ENCODE measurements at regions not wholly inside any gene's neighbourhood (a gene's known extent, or its start where the extent isn't known, plus 50 kb on each side); places are given as distances from the start of the nearest gene placed in this dataset.

- peaks cover 0 to 13% of the 10 kb centered on the region in 2 experiments for H3K4me1 ChIP-seq (ENCODE audit: control insufficient read depth in 1 of 2, extremely low read depth in 1 of 2, insufficient read depth in 2 of 2, low read length in 2 of 2)
- H3K9me3 ChIP-seq = no peaks in the 10 kb centered on the region
- no peak overlapping the region for H3K27ac ChIP-seq (ENCODE audit: low read length)
- no peak overlapping the region for H3K4me3 Mint-ChIP-seq
- no peaks in the 10 kb centered on the region for H3K27me3 Mint-ChIP-seq
- DNase-seq (no peak), ATAC-seq (replicated peaks in 1 of 4) (no peak)
- H3K4me3 ChIP-seq (ENCODE audit: control insufficient read depth in 1 of 2, extremely low read depth in 1 of 2, low read length in 1 of 2) = no peak overlapping the region
- no peaks in the 10 kb centered on the region for H3K36me3 Mint-ChIP-seq
- WGBS (ENCODE audit: insufficient coverage) = 81% methylated on average over 12 of the region's 17 CpGs
- H3K36me3 ChIP-seq (ENCODE audit: control insufficient read depth in 2 of 2, extremely low read depth in 1 of 2, insufficient read depth in 1 of 2, low read length in 1 of 2) = no peaks in the 10 kb centered on the region
- peaks cover 11 to 26% (median 14%) of the 10 kb centered on the region in 3 donors for H3K4me1 Mint-ChIP-seq
- ChIA-PET POLR2A (no interaction called here), CTCF (no interaction called here)
- H3K9me3 Mint-ChIP-seq = peaks cover 0 to 5% (median 4%) of the 10 kb centered on the region in 3 donors
- no peaks in the 10 kb centered on the region for H3K27me3 ChIP-seq (replicated peaks in 1 of 2; ENCODE audit: control insufficient read depth in 2 of 2, extremely low read depth in 1 of 2, insufficient read depth in 2 of 2, low read length in 1 of 2)
- no peak overlapping the region for H3K27ac Mint-ChIP-seq
These were observed 72.3 kb downstream of the RTP5 start for GRCh38 chr2:241941691-241942301.

GRCh38 chr2:241942416-241943208, 73.1 kb downstream of the RTP5 start:
- no peak for ATAC-seq (replicated peaks in 1 of 4)
- no peaks in the 10 kb centered on the region for H3K27me3 Mint-ChIP-seq
- H3K4me3 Mint-ChIP-seq = no peak overlapping the region
- H3K27ac Mint-ChIP-seq = no peak overlapping the region
- CTCF ChIA-PET = no interaction called here
- Histone ChIP-seq H3K27me3 (replicated peaks in 1 of 2; ENCODE audit: control insufficient read depth in 2 of 2, extremely low read depth in 1 of 2, insufficient read depth in 2 of 2, low read length in 1 of 2) (no peaks in the 10 kb centered on the region), H3K36me3 (ENCODE audit: control insufficient read depth in 2 of 2, extremely low read depth in 1 of 2, insufficient read depth in 1 of 2, low read length in 1 of 2) (no peaks in the 10 kb centered on the region), H3K4me1 (ENCODE audit: control insufficient read depth in 1 of 2, extremely low read depth in 1 of 2, insufficient read depth in 2 of 2, low read length in 2 of 2) (peaks cover 0 to 13% of the 10 kb centered on the region in 2 experiments), H3K27ac (ENCODE audit: low read length) (no peak overlapping the region), H3K9me3 (no peaks in the 10 kb centered on the region), H3K4me3 (ENCODE audit: control insufficient read depth in 1 of 2, extremely low read depth in 1 of 2, low read length in 1 of 2) (no peak overlapping the region)
- H3K9me3 Mint-ChIP-seq = peaks cover 0 to 5% (median 4%) of the 10 kb centered on the region in 3 donors
- WGBS (ENCODE audit: insufficient coverage) = 91% methylated on average over 18 of the region's 19 CpGs
- POLR2A ChIA-PET = no interaction called here
- no peak for DNase-seq
- peaks cover 11 to 26% (median 14%) of the 10 kb centered on the region in 3 donors for H3K4me1 Mint-ChIP-seq
- H3K36me3 Mint-ChIP-seq = no peaks in the 10 kb centered on the region

- H3K9me3 Mint-ChIP-seq = peaks cover 0 to 5% (median 4%) of the 10 kb centered on the region in 3 donors
- DNase-seq (no peak), ATAC-seq (replicated peaks in 1 of 4) (no peak)
- Histone ChIP-seq H3K4me1 (ENCODE audit: control insufficient read depth in 1 of 2, extremely low read depth in 1 of 2, insufficient read depth in 2 of 2, low read length in 2 of 2) (peaks cover 0 to 13% of the 10 kb centered on the region in 2 experiments), H3K4me3 (ENCODE audit: control insufficient read depth in 1 of 2, extremely low read depth in 1 of 2, low read length in 1 of 2) (no peak overlapping the region), H3K27me3 (replicated peaks in 1 of 2; ENCODE audit: control insufficient read depth in 2 of 2, extremely low read depth in 1 of 2, insufficient read depth in 2 of 2, low read length in 1 of 2) (no peaks in the 10 kb centered on the region), H3K27ac (ENCODE audit: low read length) (no peak overlapping the region), H3K36me3 (ENCODE audit: control insufficient read depth in 2 of 2, extremely low read depth in 1 of 2, insufficient read depth in 1 of 2, low read length in 1 of 2) (peaks cover 0 to 2% of the 10 kb centered on the region in 2 donors), H3K9me3 (no peaks in the 10 kb centered on the region)
- peaks cover 14 to 23% (median 15%) of the 10 kb centered on the region in 3 donors for H3K4me1 Mint-ChIP-seq
- no peak overlapping the region for H3K27ac Mint-ChIP-seq
- H3K36me3 Mint-ChIP-seq = no peaks in the 10 kb centered on the region
- POLR2A ChIA-PET = no interaction called here
- 92% methylated on average over 14 of the region's 15 CpGs for WGBS (ENCODE audit: insufficient coverage)
- no peaks in the 10 kb centered on the region for H3K27me3 Mint-ChIP-seq
- no peak overlapping the region for H3K4me3 Mint-ChIP-seq
- CTCF ChIA-PET = no interaction called here
These were observed 73.8 kb downstream of the RTP5 start for GRCh38 chr2:241943209-241943850.

GRCh38 chr2:241943961-241944575, 74.5 kb downstream of the RTP5 start:
- no peaks in the 10 kb centered on the region for H3K27me3 ChIP-seq (replicated peaks in 1 of 2; ENCODE audit: control insufficient read depth in 2 of 2, extremely low read depth in 1 of 2, insufficient read depth in 2 of 2, low read length in 1 of 2)

GRCh38 chr2:241944821-241945220, 75.3 kb downstream of the RTP5 start:
- peaks cover 0 to 3% of the 10 kb centered on the region in 2 experiments for H3K4me1 ChIP-seq (ENCODE audit: control insufficient read depth in 1 of 2, extremely low read depth in 1 of 2, insufficient read depth in 2 of 2, low read length in 2 of 2)
- Mint-ChIP-seq H3K9me3 (peaks cover 0 to 5% (median 4%) of the 10 kb centered on the region in 3 donors), H3K4me1 (peaks cover 5 to 14% (median 13%) of the 10 kb centered on the region in 3 donors), H3K36me3 (no peaks in the 10 kb centered on the region), H3K4me3 (no peak overlapping the region), H3K27ac (no peak overlapping the region), H3K27me3 (no peaks in the 10 kb centered on the region)
- CTCF ChIA-PET = no interaction called here
- POLR2A ChIA-PET = no interaction called here
- ATAC-seq (replicated peaks in 1 of 4) = no peak
- no peaks in the 10 kb centered on the region for H3K9me3 ChIP-seq
- no peak overlapping the region for H3K27ac ChIP-seq (ENCODE audit: low read length)
- H3K4me3 ChIP-seq (ENCODE audit: control insufficient read depth in 1 of 2, extremely low read depth in 1 of 2, low read length in 1 of 2) = no peak overlapping the region
- no peak for DNase-seq
- 88% methylated on average over 11 of the region's 12 CpGs for WGBS (ENCODE audit: insufficient coverage)
- H3K36me3 ChIP-seq (ENCODE audit: control insufficient read depth in 2 of 2, extremely low read depth in 1 of 2, insufficient read depth in 1 of 2, low read length in 1 of 2) = peaks cover 0 to 2% of the 10 kb centered on the region in 2 donors
- no peaks in the 10 kb centered on the region for H3K27me3 ChIP-seq (replicated peaks in 1 of 2; ENCODE audit: control insufficient read depth in 2 of 2, extremely low read depth in 1 of 2, insufficient read depth in 2 of 2, low read length in 1 of 2)

More at GRCh38 chr2:241943961-241944575, 74.5 kb downstream of the RTP5 start:
- Histone ChIP-seq H3K27ac (ENCODE audit: low read length) (no peak overlapping the region), H3K4me3 (ENCODE audit: control insufficient read depth in 1 of 2, extremely low read depth in 1 of 2, low read length in 1 of 2) (no peak overlapping the region), H3K9me3 (no peaks in the 10 kb centered on the region), H3K4me1 (ENCODE audit: control insufficient read depth in 1 of 2, extremely low read depth in 1 of 2, insufficient read depth in 2 of 2, low read length in 2 of 2) (peaks cover 0 to 10% of the 10 kb centered on the region in 2 experiments), H3K36me3 (ENCODE audit: control insufficient read depth in 2 of 2, extremely low read depth in 1 of 2, insufficient read depth in 1 of 2, low read length in 1 of 2) (peaks cover 0 to 2% of the 10 kb centered on the region in 2 donors)
- WGBS (ENCODE audit: insufficient coverage) = 89% methylated on average over 14 of the region's 17 CpGs
- Mint-ChIP-seq H3K9me3 (peaks cover 0 to 5% (median 4%) of the 10 kb centered on the region in 3 donors), H3K27me3 (no peaks in the 10 kb centered on the region), H3K36me3 (no peaks in the 10 kb centered on the region), H3K4me3 (no peak overlapping the region), H3K4me1 (peaks cover 9 to 19% (median 14%) of the 10 kb centered on the region in 3 donors), H3K27ac (no peak overlapping the region)
- no peak for DNase-seq
- no peak for ATAC-seq (replicated peaks in 1 of 4)
- ChIA-PET CTCF (no interaction called here), POLR2A (no interaction called here)

GRCh38 chr2:241945311-241945710, 75.8 kb downstream of the RTP5 start:
- no peaks in the 10 kb centered on the region for H3K36me3 Mint-ChIP-seq
- H3K27ac Mint-ChIP-seq = no peak overlapping the region
- Histone ChIP-seq H3K27ac (ENCODE audit: low read length) (no peak overlapping the region), H3K36me3 (ENCODE audit: control insufficient read depth in 2 of 2, extremely low read depth in 1 of 2, insufficient read depth in 1 of 2, low read length in 1 of 2) (peaks cover 0 to 2% of the 10 kb centered on the region in 2 donors), H3K9me3 (no peaks in the 10 kb centered on the region), H3K4me1 (ENCODE audit: control insufficient read depth in 1 of 2, extremely low read depth in 1 of 2, insufficient read depth in 2 of 2, low read length in 2 of 2) (no peaks in the 10 kb centered on the region), H3K4me3 (ENCODE audit: control insufficient read depth in 1 of 2, extremely low read depth in 1 of 2, low read length in 1 of 2) (no peak overlapping the region), H3K27me3 (replicated peaks in 1 of 2; ENCODE audit: control insufficient read depth in 2 of 2, extremely low read depth in 1 of 2, insufficient read depth in 2 of 2, low read length in 1 of 2) (no peaks in the 10 kb centered on the region)
- 95% methylated on average over 13 of the region's 15 CpGs for WGBS (ENCODE audit: insufficient coverage)
- ATAC-seq (replicated peaks in 1 of 4) (no peak), DNase-seq (no peak)
- H3K27me3 Mint-ChIP-seq = no peaks in the 10 kb centered on the region
- H3K4me1 Mint-ChIP-seq = peaks cover 4 to 11% (median 10%) of the 10 kb centered on the region in 3 donors
- no peak overlapping the region for H3K4me3 Mint-ChIP-seq
- ChIA-PET POLR2A (no interaction called here), CTCF (no interaction called here)
- H3K9me3 Mint-ChIP-seq = peaks cover 0 to 2% (median 2%) of the 10 kb centered on the region in 3 donors
